H9 (cell line): ENCODE measurements at regions not wholly inside any gene's neighbourhood (a gene's known extent, or its start where the extent isn't known, plus 50 kb on each side); places are given as distances from the start of the nearest gene placed in this dataset.
A peak's percentile ranks its signal among the peaks of the same experiment; 100 is the strongest.

Source experiments
- DNase-seq: peaks from one replicate; pipeline ENCODE4 v3.0.0-alpha.2; 2017
- H2AFZ ChIP-seq: one replicate; pipeline ENCODE4 v1.6.1; 2013; ENCODE audit warnings: mild to moderate bottlenecking, low read length, control low read depth, moderate library complexity
- H2AK5ac ChIP-seq: 2 replicates; pipeline ENCODE4 v1.6.1; 2013; ENCODE audit warnings: low read length, control low read depth, mixed read lengths; ENCODE audit not compliant: insufficient read length
- H2BK120ac ChIP-seq: one replicate; pipeline ENCODE4 v1.6.1; 2013; ENCODE audit warnings: low read depth, mild to moderate bottlenecking, low read length, control low read depth, inconsistent platforms; ENCODE audit not compliant: poor library complexity, severe bottlenecking
- H2BK12ac ChIP-seq: 2 replicates; pipeline ENCODE4 v1.6.1; 2013; ENCODE audit warnings: low read length, control low read depth, mixed read lengths, low read depth; ENCODE audit not compliant: insufficient read length
- H2BK15ac ChIP-seq: 2 replicates; pipeline ENCODE4 v1.6.1; 2013; ENCODE audit warnings: low read depth, low read length, control low read depth
- H2BK20ac ChIP-seq: one replicate; pipeline ENCODE4 v1.6.1; 2013; ENCODE audit warnings: low read depth, mild to moderate bottlenecking, low read length, control low read depth, inconsistent platforms; ENCODE audit not compliant: poor library complexity, severe bottlenecking
- H2BK5ac ChIP-seq: 2 replicates; pipeline ENCODE4 v1.6.1; 2013; ENCODE audit warnings: low read length, control low read depth, mixed read lengths; ENCODE audit not compliant: insufficient read length
- H3K14ac ChIP-seq: 2 replicates; pipeline ENCODE4 v1.6.1; 2013; ENCODE audit warnings: low read length, control low read depth; ENCODE audit not compliant: insufficient read depth
- H3K18ac ChIP-seq: 2 replicates; pipeline ENCODE4 v1.6.1; 2013; ENCODE audit warnings: low read depth, mild to moderate bottlenecking, mixed read lengths, low read length, control low read depth; ENCODE audit not compliant: insufficient read length
- H3K23ac ChIP-seq: 2 replicates; pipeline ENCODE4 v1.6.1; 2013; ENCODE audit warnings: low read length, control low read depth, mixed read lengths, low read depth; ENCODE audit not compliant: insufficient read length
- H3K23me2 ChIP-seq: 2 replicates; pipeline ENCODE4 v1.6.1; 2013; ENCODE audit warnings: low read depth, mild to moderate bottlenecking, mixed read lengths, low read length, control low read depth; ENCODE audit not compliant: insufficient read length, poor library complexity, severe bottlenecking
- H3K27ac ChIP-seq: 2 replicates; pipeline ENCODE4 v1.5.1; 2013; ENCODE audit warnings: low read length, control low read depth, mixed read lengths, low read depth; ENCODE audit not compliant: insufficient read length
- H3K27me3 ChIP-seq: 2 replicates; pipeline ENCODE4 v1.6.1; 2013; ENCODE audit warnings: low read length, control low read depth, inconsistent platforms; ENCODE audit not compliant: insufficient read depth
- H3K4ac ChIP-seq: 2 replicates; pipeline ENCODE4 v1.6.1; 2013; ENCODE audit warnings: low read depth, mild to moderate bottlenecking, control low read depth, inconsistent platforms, low read length, moderate library complexity
- H3K4me1 ChIP-seq: 2 replicates; pipeline ENCODE4 v1.6.1; 2013; ENCODE audit warnings: low read length, control low read depth, inconsistent platforms; ENCODE audit not compliant: insufficient read depth
- H3K4me2 ChIP-seq: 2 replicates; pipeline ENCODE4 v1.6.1; 2013; ENCODE audit warnings: low read length, control low read depth, mixed read lengths; ENCODE audit not compliant: insufficient read length, insufficient read depth
- H3K56ac ChIP-seq: 2 replicates; pipeline ENCODE4 v1.6.1; 2013; ENCODE audit warnings: low read depth, mild to moderate bottlenecking, mixed read lengths, low read length, control low read depth; ENCODE audit not compliant: insufficient read length
- H3K79me1 ChIP-seq: 2 replicates; pipeline ENCODE4 v1.6.1; 2013; ENCODE audit warnings: low read depth, mild to moderate bottlenecking, moderate library complexity, low read length, control low read depth, inconsistent platforms; ENCODE audit not compliant: insufficient read depth, poor library complexity, severe bottlenecking
- H3K79me2 ChIP-seq: 2 replicates; pipeline ENCODE4 v1.6.1; 2013; ENCODE audit warnings: low read length, control low read depth, inconsistent platforms; ENCODE audit not compliant: insufficient read depth
- H3K9ac ChIP-seq: 2 replicates; pipeline ENCODE4 v1.6.1; 2013; ENCODE audit warnings: low read length, control low read depth, mixed read lengths; ENCODE audit not compliant: insufficient read length; ENCODE audit errors: extremely low read depth
- H3K9me3 ChIP-seq: one replicate; pipeline ENCODE4 v1.6.1; 2013; ENCODE audit warnings: low read depth, low read length, inconsistent platforms; ENCODE audit not compliant: control insufficient read depth
- H3T11ph ChIP-seq: one replicate; pipeline ENCODE4 v1.6.1; 2013; ENCODE audit warnings: mild to moderate bottlenecking, low read length, control low read depth, inconsistent platforms
- H4K20me1 ChIP-seq: one replicate; pipeline ENCODE4 v1.6.1; 2013; ENCODE audit not compliant: control insufficient read depth, insufficient read length, insufficient read depth
- H4K5ac ChIP-seq: 2 replicates; pipeline ENCODE4 v1.6.1; 2013; ENCODE audit warnings: low read depth, mild to moderate bottlenecking, mixed read lengths, low read length, control low read depth; ENCODE audit not compliant: insufficient read length
- H4K8ac ChIP-seq: replicated peaks from 2 replicates; pipeline ENCODE4 v1.6.1; 2013; ENCODE audit warnings: low read length, control low read depth, mixed read lengths, low read depth; ENCODE audit not compliant: insufficient read length
- H4K91ac ChIP-seq: 2 replicates; pipeline ENCODE4 v1.6.1; 2013; ENCODE audit warnings: low read depth, mild to moderate bottlenecking, moderate library complexity, mixed read lengths, low read length, control low read depth; ENCODE audit not compliant: insufficient read length
- H3K27ac Mint-ChIP-seq, 3 experiments: 2 replicates in 2 of 3; 3 replicates in 1 of 3; pipeline ENCODE4 v1.8.0; 2020 to 2021; ENCODE audit warnings: mixed read lengths in 3 of 3, mild to moderate bottlenecking in 1 of 3, moderate library complexity in 1 of 3
- H3K27me3 Mint-ChIP-seq: 2 replicates; pipeline ENCODE4 v1.8.0; 2021; ENCODE audit warnings: low read depth, mild to moderate bottlenecking, moderate library complexity, mixed read lengths
- H3K36me3 Mint-ChIP-seq, 3 experiments: 2 replicates in 2 of 3; 3 replicates in 1 of 3; pipeline ENCODE4 v1.8.0; 2020 to 2021; ENCODE audit warnings: low read depth in 3 of 3, mixed read lengths in 3 of 3; ENCODE audit not compliant: insufficient read depth in 1 of 3
- H3K4me1 Mint-ChIP-seq, 2 experiments: 2 replicates each; pipeline ENCODE4 v1.8.0; 2020; ENCODE audit warnings: mixed read lengths in 2 of 2
- H3K4me3 Mint-ChIP-seq, 2 experiments: 2 replicates in 1 of 2; 3 replicates in 1 of 2; pipeline ENCODE4 v1.8.0; 2020 to 2021; ENCODE audit warnings: mild to moderate bottlenecking in 2 of 2, mixed read lengths in 2 of 2, moderate library complexity in 1 of 2
- H3K9me3 Mint-ChIP-seq, 2 experiments: 2 replicates in 1 of 2; 3 replicates in 1 of 2; pipeline ENCODE4 v1.8.0; 2020; ENCODE audit warnings: mild to moderate bottlenecking in 2 of 2, mixed read lengths in 2 of 2, moderate library complexity in 1 of 2
- WGBS: extraction: QIAGEN DNeasy Blood & Tissue Kit; methylation state at CpG from one replicate; pipeline ENCODE4 v1.1.7; 2013; ENCODE audit warnings: missing lambda C conversion rate, low lambda C conversion rate, mixed read lengths; ENCODE audit not compliant: insufficient read length; ENCODE audit errors: extremely low coverage; 5-methylcytosine and 5-hydroxymethylcytosine counted together
- TF ChIP-seq, protein P1 (sequence below): fragments of 200-600 bp; sonication (generic); conservative IDR thresholded peaks from 3 replicates; pipeline ENCODE4 v1.8.0; 2021; ENCODE audit warnings: antibody characterized with exemption, mild to moderate bottlenecking

DNA sequence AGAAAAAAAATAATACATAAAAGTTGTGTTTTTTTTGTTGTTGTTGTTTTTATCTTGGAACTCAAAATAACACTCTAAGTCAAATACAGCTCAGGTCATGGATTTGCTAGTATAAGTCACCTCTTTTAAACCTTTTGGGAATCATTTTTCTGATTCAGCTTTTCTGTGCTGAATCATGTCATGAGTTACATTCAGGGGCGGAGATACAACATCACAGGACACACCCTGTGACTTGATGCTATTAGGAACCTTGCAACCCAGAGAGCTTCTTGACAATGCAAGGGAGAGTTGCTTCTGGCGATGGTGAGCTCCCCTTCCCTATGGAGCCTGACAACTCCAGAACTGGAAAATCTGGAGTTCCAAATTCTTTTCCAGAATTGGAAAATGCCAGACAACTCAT, 358.3 kb upstream of the C16orf82 start:
- Histone ChIP-seq H3K4me1 (peaks cover 3% of the 10 kb centered on the region), H3K18ac (no peak overlapping the region), H2BK20ac (no peak overlapping the region), H2AK5ac (peak overlapping the region; percentile 80), H3K27me3 (no peaks in the 10 kb centered on the region; the same call in 1 of the 2 replicates), H4K91ac (no peak overlapping the region), H3K23ac (no peak overlapping the region), H3K4me2 (no peak overlapping the region), H3K56ac (no peak overlapping the region), H2BK5ac (no peak overlapping the region), H3K9me3 (no peaks in the 10 kb centered on the region), H2BK12ac (no peak overlapping the region), H3T11ph (no peak overlapping the region), H3K23me2 (no peaks in the 10 kb centered on the region), H3K27ac (no peak overlapping the region), H2BK120ac (no peak overlapping the region), H2BK15ac (no peak overlapping the region), H2AFZ (no peak overlapping the region), H3K9ac (no peak overlapping the region), H3K79me2 (no peaks in the 10 kb centered on the region), H4K5ac (no peak overlapping the region), H3K4ac (no peak overlapping the region), H4K8ac (no peak overlapping the region), H3K79me1 (no peaks in the 10 kb centered on the region), H3K14ac (no peak overlapping the region), H4K20me1 (no peaks in the 10 kb centered on the region)
- WGBS: no CpG with 5 or more reads among the region's 2 CpGs
- Mint-ChIP-seq H3K27me3 (no peaks in the 10 kb centered on the region; the same call in 1 of the 2 replicates), H3K9me3 (no peaks in the 10 kb centered on the region; a peak in 2 of 5 replicates), H3K36me3 (no peaks in the 10 kb centered on the region), H3K4me3 (no peak overlapping the region), H3K27ac (no peak overlapping the region), H3K4me1 (peaks cover 15 to 16% of the 10 kb centered on the region in 2 experiments)
- TF ChIP-seq, protein P1, sequence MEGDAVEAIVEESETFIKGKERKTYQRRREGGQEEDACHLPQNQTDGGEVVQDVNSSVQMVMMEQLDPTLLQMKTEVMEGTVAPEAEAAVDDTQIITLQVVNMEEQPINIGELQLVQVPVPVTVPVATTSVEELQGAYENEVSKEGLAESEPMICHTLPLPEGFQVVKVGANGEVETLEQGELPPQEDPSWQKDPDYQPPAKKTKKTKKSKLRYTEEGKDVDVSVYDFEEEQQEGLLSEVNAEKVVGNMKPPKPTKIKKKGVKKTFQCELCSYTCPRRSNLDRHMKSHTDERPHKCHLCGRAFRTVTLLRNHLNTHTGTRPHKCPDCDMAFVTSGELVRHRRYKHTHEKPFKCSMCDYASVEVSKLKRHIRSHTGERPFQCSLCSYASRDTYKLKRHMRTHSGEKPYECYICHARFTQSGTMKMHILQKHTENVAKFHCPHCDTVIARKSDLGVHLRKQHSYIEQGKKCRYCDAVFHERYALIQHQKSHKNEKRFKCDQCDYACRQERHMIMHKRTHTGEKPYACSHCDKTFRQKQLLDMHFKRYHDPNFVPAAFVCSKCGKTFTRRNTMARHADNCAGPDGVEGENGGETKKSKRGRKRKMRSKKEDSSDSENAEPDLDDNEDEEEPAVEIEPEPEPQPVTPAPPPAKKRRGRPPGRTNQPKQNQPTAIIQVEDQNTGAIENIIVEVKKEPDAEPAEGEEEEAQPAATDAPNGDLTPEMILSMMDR: no peak
- no peak for DNase-seq
